ENCODE measurements at regions not wholly inside any gene's neighbourhood (a gene's known extent, or its start where the extent isn't known, plus 50 kb on each side); places are given as distances from the start of the nearest gene placed in this dataset.

- H3K27ac Mint-ChIP-seq, result no peak overlapping the region
- Histone ChIP-seq H3K27me3 (ENCODE audit: insufficient read depth) (no peaks in the 10 kb centered on the region), H3K36me3 (ENCODE audit: insufficient read depth) (no peaks in the 10 kb centered on the region), H3F3A (replicated peaks; ENCODE audit: low read depth) (no peaks in the 10 kb centered on the region), H3K9me2 (ENCODE audit: insufficient read depth) (peaks cover 5% of the 10 kb centered on the region), H3K4me1 (ENCODE audit: insufficient read depth) (no peaks in the 10 kb centered on the region), H2AFZ (no peak overlapping the region), H3K27ac (ENCODE audit: low read depth) (no peak overlapping the region), H4K20me1 (replicated peaks; ENCODE audit: insufficient read depth) (no peaks in the 10 kb centered on the region), H3K4me2 (no peak overlapping the region), H3K79me2 (replicated peaks; ENCODE audit: insufficient read depth) (no peaks in the 10 kb centered on the region), H3K4me3 (no peak overlapping the region)
- TF ChIP-seq ETS1 (IDR thresholded peaks at IDR 0.05), result no peak
- TF ChIP-seq, protein P1, sequence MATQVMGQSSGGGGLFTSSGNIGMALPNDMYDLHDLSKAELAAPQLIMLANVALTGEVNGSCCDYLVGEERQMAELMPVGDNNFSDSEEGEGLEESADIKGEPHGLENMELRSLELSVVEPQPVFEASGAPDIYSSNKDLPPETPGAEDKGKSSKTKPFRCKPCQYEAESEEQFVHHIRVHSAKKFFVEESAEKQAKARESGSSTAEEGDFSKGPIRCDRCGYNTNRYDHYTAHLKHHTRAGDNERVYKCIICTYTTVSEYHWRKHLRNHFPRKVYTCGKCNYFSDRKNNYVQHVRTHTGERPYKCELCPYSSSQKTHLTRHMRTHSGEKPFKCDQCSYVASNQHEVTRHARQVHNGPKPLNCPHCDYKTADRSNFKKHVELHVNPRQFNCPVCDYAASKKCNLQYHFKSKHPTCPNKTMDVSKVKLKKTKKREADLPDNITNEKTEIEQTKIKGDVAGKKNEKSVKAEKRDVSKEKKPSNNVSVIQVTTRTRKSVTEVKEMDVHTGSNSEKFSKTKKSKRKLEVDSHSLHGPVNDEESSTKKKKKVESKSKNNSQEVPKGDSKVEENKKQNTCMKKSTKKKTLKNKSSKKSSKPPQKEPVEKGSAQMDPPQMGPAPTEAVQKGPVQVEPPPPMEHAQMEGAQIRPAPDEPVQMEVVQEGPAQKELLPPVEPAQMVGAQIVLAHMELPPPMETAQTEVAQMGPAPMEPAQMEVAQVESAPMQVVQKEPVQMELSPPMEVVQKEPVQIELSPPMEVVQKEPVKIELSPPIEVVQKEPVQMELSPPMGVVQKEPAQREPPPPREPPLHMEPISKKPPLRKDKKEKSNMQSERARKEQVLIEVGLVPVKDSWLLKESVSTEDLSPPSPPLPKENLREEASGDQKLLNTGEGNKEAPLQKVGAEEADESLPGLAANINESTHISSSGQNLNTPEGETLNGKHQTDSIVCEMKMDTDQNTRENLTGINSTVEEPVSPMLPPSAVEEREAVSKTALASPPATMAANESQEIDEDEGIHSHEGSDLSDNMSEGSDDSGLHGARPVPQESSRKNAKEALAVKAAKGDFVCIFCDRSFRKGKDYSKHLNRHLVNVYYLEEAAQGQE (IDR thresholded peaks at IDR 0.05; ENCODE audit: unreplicated experiment), result no peak
- TF ChIP-seq ZNF114 (CRISPR knock-in tag; IDR thresholded peaks at IDR 0.05), result no peak
- TF ChIP-seq STAT1 (IDR thresholded peaks at IDR 0.05; ENCODE audit: unreplicated experiment), result no peak
- no peak for TF ChIP-seq POLR2AphosphoS5 (IDR thresholded peaks at IDR 0.05; ENCODE audit: low read depth)
- TF ChIP-seq, protein P2, sequence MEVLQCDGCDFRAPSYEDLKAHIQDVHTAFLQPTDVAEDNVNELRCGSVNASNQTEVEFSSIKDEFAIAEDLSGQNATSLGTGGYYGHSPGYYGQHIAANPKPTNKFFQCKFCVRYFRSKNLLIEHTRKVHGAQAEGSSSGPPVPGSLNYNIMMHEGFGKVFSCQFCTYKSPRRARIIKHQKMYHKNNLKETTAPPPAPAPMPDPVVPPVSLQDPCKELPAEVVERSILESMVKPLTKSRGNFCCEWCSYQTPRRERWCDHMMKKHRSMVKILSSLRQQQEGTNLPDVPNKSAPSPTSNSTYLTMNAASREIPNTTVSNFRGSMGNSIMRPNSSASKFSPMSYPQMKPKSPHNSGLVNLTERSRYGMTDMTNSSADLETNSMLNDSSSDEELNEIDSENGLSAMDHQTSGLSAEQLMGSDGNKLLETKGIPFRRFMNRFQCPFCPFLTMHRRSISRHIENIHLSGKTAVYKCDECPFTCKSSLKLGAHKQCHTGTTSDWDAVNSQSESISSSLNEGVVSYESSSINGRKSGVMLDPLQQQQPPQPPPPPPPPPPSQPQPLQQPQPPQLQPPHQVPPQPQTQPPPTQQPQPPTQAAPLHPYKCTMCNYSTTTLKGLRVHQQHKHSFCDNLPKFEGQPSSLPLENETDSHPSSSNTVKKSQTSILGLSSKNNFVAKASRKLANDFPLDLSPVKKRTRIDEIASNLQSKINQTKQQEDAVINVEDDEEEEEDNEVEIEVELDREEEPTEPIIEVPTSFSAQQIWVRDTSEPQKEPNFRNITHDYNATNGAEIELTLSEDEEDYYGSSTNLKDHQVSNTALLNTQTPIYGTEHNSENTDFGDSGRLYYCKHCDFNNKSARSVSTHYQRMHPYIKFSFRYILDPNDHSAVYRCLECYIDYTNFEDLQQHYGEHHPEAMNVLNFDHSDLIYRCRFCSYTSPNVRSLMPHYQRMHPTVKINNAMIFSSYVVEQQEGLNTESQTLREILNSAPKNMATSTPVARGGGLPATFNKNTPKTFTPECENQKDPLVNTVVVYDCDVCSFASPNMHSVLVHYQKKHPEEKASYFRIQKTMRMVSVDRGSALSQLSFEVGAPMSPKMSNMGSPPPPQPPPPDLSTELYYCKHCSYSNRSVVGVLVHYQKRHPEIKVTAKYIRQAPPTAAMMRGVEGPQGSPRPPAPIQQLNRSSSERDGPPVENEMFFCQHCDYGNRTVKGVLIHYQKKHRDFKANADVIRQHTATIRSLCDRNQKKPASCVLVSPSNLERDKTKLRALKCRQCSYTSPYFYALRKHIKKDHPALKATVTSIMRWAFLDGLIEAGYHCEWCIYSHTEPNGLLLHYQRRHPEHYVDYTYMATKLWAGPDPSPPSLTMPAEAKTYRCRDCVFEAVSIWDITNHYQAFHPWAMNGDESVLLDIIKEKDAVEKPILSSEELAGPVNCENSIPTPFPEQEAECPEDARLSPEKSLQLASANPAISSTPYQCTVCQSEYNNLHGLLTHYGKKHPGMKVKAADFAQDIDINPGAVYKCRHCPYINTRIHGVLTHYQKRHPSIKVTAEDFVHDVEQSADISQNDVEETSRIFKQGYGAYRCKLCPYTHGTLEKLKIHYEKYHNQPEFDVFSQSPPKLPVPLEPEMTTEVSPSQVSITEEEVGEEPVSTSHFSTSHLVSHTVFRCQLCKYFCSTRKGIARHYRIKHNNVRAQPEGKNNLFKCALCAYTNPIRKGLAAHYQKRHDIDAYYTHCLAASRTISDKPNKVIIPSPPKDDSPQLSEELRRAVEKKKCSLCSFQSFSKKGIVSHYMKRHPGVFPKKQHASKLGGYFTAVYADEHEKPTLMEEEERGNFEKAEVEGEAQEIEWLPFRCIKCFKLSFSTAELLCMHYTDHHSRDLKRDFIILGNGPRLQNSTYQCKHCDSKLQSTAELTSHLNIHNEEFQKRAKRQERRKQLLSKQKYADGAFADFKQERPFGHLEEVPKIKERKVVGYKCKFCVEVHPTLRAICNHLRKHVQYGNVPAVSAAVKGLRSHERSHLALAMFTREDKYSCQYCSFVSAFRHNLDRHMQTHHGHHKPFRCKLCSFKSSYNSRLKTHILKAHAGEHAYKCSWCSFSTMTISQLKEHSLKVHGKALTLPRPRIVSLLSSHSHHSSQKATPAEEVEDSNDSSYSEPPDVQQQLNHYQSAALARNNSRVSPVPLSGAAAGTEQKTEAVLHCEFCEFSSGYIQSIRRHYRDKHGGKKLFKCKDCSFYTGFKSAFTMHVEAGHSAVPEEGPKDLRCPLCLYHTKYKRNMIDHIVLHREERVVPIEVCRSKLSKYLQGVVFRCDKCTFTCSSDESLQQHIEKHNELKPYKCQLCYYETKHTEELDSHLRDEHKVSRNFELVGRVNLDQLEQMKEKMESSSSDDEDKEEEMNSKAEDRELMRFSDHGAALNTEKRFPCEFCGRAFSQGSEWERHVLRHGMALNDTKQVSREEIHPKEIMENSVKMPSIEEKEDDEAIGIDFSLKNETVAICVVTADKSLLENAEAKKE (CRISPR knock-in tag; IDR thresholded peaks at IDR 0.05), result no peak
- TF ChIP-seq ZNF331 (CRISPR knock-in tag; IDR thresholded peaks at IDR 0.05; ENCODE audit: low read depth), result no peak
- TF ChIP-seq EZH2 (IDR thresholded peaks at IDR 0.05; ENCODE audit: low read depth, unreplicated experiment), result no peak
- no peak for DNase-seq (ENCODE audit: low spot score)
- H3K9me3 Mint-ChIP-seq, result peaks cover 4% of the 10 kb centered on the region; the same call in 2 of the 3 replicates
- ATAC-seq, result no peak
- no peak overlapping the region for H3K4me3 Mint-ChIP-seq
- peaks cover 4% of the 10 kb centered on the region for H3K36me3 Mint-ChIP-seq (ENCODE audit: low read depth)
- peaks cover 17% of the 10 kb centered on the region for H3K4me1 Mint-ChIP-seq
- H3K27me3 Mint-ChIP-seq (ENCODE audit: insufficient read depth, low read depth, poor library complexity), result peaks cover 12% of the 10 kb centered on the region
Observed at GRCh38 chr6:4512051-4512471, 264.1 kb upstream of the CDYL start.

Measured in GM23338 (cell line).